GM12873 (cell line): ENCODE measurements at regions not wholly inside any gene's neighbourhood (a gene's known extent, or its start where the extent isn't known, plus 50 kb on each side); places are given as distances from the start of the nearest gene placed in this dataset.

Source experiments
- CTCF ChIP-seq: IDR thresholded peaks from 2 replicates; pipeline ENCODE4 v1.5.1; 2012; ENCODE audit warnings: low read depth, mild to moderate bottlenecking, moderate library complexity, low read length, control low read depth; ENCODE audit not compliant: insufficient read depth; ENCODE audit errors: missing control alignments

- TF ChIP-seq CTCF = no peak
Observed at GRCh38 chrX:20746690-20747089, 480.0 kb upstream of the RPS6KA3 start.

- no peak for TF ChIP-seq CTCF
Observed at GRCh38 chrX:20743046-20743445, 476.3 kb upstream of the RPS6KA3 start.

GRCh38 chrX:20742106-20742505 lies 475.4 kb upstream of the RPS6KA3 start:
- TF ChIP-seq CTCF = no peak

GRCh38 chrX:20740443-20740842 lies 473.7 kb upstream of the RPS6KA3 start:
- no peak for TF ChIP-seq CTCF

- no peak for TF ChIP-seq CTCF
Observed at GRCh38 chrX:20739038-20739745, 472.5 kb upstream of the RPS6KA3 start.

- no peak for TF ChIP-seq CTCF
Observed at GRCh38 chrX:20729416-20729815, 462.7 kb upstream of the RPS6KA3 start.

GRCh38 chrX:20727447-20727846 lies 460.7 kb upstream of the RPS6KA3 start:
- TF ChIP-seq CTCF = no peak
